WTC11 (cell line): ENCODE measurements at regions not wholly inside any gene's neighbourhood (a gene's known extent, or its start where the extent isn't known, plus 50 kb on each side); places are given as distances from the start of the nearest gene placed in this dataset.

Experiments used
- ATAC-seq: fragments of 200-7000 bp; cut with Tn5 transposase; 2 replicates; pipeline ENCODE4 v1.10.0; 2021; ENCODE audit warnings: mild to moderate bottlenecking, moderate library complexity
- CTCF ChIA-PET: fragments of 300-600 bp; sonication (Branson Sonifier 250); formaldehyde crosslinking; loops from one replicate; lab custom pipeline; 2021; ENCODE audit warnings: antibody characterized with exemption; lab: Charles Lee
- POLR2A ChIA-PET: fragments of 350-600 bp; sonication (Branson Sonifier 250); formaldehyde crosslinking; loops from one replicate; lab custom pipeline; 2021; ENCODE audit warnings: antibody characterized with exemption; lab: Charles Lee
- DNase-seq: peaks from one replicate; pipeline ENCODE4 v3.0.0; 2021; ENCODE audit warnings: low spot score
- H3K27ac Mint-ChIP-seq: 2 replicates; pipeline ENCODE4 v1.8.0; 2021; ENCODE audit warnings: mixed read lengths
- H3K27me3 Mint-ChIP-seq: 2 replicates; pipeline ENCODE4 v1.8.0; 2021; ENCODE audit warnings: low read depth, mild to moderate bottlenecking, moderate library complexity, mixed read lengths
- H3K36me3 Mint-ChIP-seq: 2 replicates; pipeline ENCODE4 v1.8.0; 2021; ENCODE audit warnings: mixed read lengths
- H3K4me1 Mint-ChIP-seq: 2 replicates; pipeline ENCODE4 v1.8.0; 2022; ENCODE audit warnings: mixed read lengths
- H3K4me3 Mint-ChIP-seq: 2 replicates; pipeline ENCODE4 v1.8.0; 2021; ENCODE audit warnings: mild to moderate bottlenecking, moderate library complexity, mixed read lengths
- H3K9me3 Mint-ChIP-seq: 2 replicates; pipeline ENCODE4 v1.8.0; 2021; ENCODE audit warnings: mixed read lengths
- CREB1 ChIP-seq: sonication (generic); formaldehyde crosslinking; IDR thresholded peaks from 2 replicates; pipeline ENCODE4 v1.8.0; 2023; ENCODE audit warnings: mild to moderate bottlenecking, missing genetic modification reagents
- CREM ChIP-seq: sonication (generic); formaldehyde crosslinking; IDR thresholded peaks from 2 replicates; pipeline ENCODE4 v1.8.1; 2022; ENCODE audit warnings: mild to moderate bottlenecking, missing genetic modification reagents, moderate library complexity
- ESRRA ChIP-seq: sonication (generic); formaldehyde crosslinking; IDR thresholded peaks from 2 replicates; pipeline ENCODE4 v1.8.1; 2022; ENCODE audit warnings: mild to moderate bottlenecking, missing genetic modification reagents, borderline replicate concordance
- ETV6 ChIP-seq: sonication (generic); formaldehyde crosslinking; IDR thresholded peaks from 2 replicates; pipeline ENCODE4 v1.8.1; 2022; ENCODE audit warnings: mild to moderate bottlenecking, missing genetic modification reagents
- FOXJ3 ChIP-seq: sonication (generic); formaldehyde crosslinking; IDR thresholded peaks from 2 replicates; pipeline ENCODE4 v1.9.0; 2021; ENCODE audit warnings: missing genetic modification reagents, mild to moderate bottlenecking, borderline replicate concordance
- FOXK1 ChIP-seq: sonication (generic); formaldehyde crosslinking; IDR thresholded peaks from 2 replicates; pipeline ENCODE4 v1.8.0; 2022; ENCODE audit warnings: mild to moderate bottlenecking, moderate library complexity, missing genetic modification reagents
- IRF1 ChIP-seq: sonication (generic); formaldehyde crosslinking; IDR thresholded peaks from 2 replicates; pipeline ENCODE4 v1.8.0; 2023; ENCODE audit warnings: missing genetic modification reagents
- IRF2 ChIP-seq: sonication (generic); formaldehyde crosslinking; IDR thresholded peaks from 2 replicates; pipeline ENCODE4 v1.8.0; 2022; ENCODE audit warnings: low read depth, missing genetic modification reagents, borderline replicate concordance
- OVOL2 ChIP-seq: fragments of 250-450 bp; sonication (Bioruptor Pico); IDR thresholded peaks from 2 replicates; pipeline ENCODE4 v1.9.0; 2021; ENCODE audit warnings: mild to moderate bottlenecking, borderline replicate concordance
- SP1 ChIP-seq: sonication (generic); formaldehyde crosslinking; conservative IDR thresholded peaks from 2 replicates; pipeline ENCODE4 v1.8.1; 2022; ENCODE audit warnings: missing genetic modification reagents
- ZNF396 ChIP-seq: fragments of 250-450 bp; sonication (Bioruptor Pico); IDR thresholded peaks from 2 replicates; pipeline ENCODE4 v1.8.0; 2021; ENCODE audit warnings: mild to moderate bottlenecking, moderate library complexity, borderline replicate concordance
- ZNF423 ChIP-seq: fragments of 250-450 bp; sonication (Bioruptor Pico); IDR thresholded peaks from 2 replicates; pipeline ENCODE4 v2.1.2; 2022; ENCODE audit warnings: mild to moderate bottlenecking, moderate library complexity
- ZNF425 ChIP-seq: fragments of 250-450 bp; sonication (Bioruptor Pico); conservative IDR thresholded peaks from 2 replicates; pipeline ENCODE4 v1.9.0; 2021; ENCODE audit warnings: mild to moderate bottlenecking
- ZNF671 ChIP-seq: fragments of 250-450 bp; sonication (Bioruptor Pico); IDR thresholded peaks from 2 replicates; pipeline ENCODE4 v1.8.0; 2021; ENCODE audit warnings: mild to moderate bottlenecking
- TF ChIP-seq, protein P1 (sequence below): fragments of 250-450 bp; sonication (Bioruptor Pico); IDR thresholded peaks from 2 replicates; pipeline ENCODE4 v1.8.0; 2021; ENCODE audit warnings: mild to moderate bottlenecking
- TF ChIP-seq, protein P2 (sequence below): sonication (generic); formaldehyde crosslinking; IDR thresholded peaks from 2 replicates; pipeline ENCODE4 v1.8.1; 2023; ENCODE audit warnings: mild to moderate bottlenecking, missing genetic modification reagents
- TF ChIP-seq, protein P3 (sequence below): sonication (generic); formaldehyde crosslinking; conservative IDR thresholded peaks from 2 replicates; pipeline ENCODE4 v1.8.1; 2023; ENCODE audit warnings: mild to moderate bottlenecking, low read depth, missing genetic modification reagents, moderate library complexity
- TF ChIP-seq, protein P4 (sequence below): fragments of 250-450 bp; sonication (Bioruptor Pico); IDR thresholded peaks from 2 replicates; pipeline ENCODE4 v1.9.0; 2021; ENCODE audit warnings: moderate library complexity, mild to moderate bottlenecking, inconsistent platforms, borderline replicate concordance
- TF ChIP-seq, protein P5 (sequence below): sonication (generic); formaldehyde crosslinking; IDR thresholded peaks from 2 replicates; pipeline ENCODE4 v1.8.1; 2023; ENCODE audit warnings: mild to moderate bottlenecking, missing genetic modification reagents, moderate library complexity

DNA sequence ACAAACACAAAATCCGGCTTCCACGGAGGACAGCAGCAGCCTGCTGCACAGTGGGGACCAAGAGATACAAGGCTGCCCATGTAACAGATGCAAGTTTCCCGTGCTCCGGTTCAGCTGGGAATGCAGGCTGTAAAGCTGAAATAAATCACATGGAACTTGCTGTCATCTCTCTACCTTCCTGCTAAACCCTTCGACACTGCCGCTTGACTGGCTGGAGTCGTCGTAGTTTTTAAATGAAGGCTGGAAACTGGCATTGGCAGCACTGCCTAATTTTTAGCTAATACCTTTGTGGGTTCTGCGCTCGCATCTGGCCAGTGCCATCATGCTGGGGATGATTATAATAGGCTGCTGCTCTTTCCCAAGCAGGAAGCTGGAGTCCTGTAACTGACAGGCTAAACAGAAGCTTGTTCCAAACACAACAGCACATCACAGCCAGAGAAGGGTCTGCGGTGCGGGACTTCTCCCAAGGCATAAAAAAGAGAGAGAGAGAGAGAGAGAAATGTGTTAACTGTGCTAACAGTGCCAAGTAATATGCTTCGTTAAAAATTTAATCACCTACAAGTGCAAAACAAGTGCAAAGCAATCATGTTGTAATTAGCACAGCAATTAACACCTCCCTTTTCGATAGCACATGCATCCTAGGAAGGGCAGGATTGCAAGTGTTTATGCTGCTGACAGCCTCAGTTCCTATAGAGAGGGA, 146.1 kb downstream of the TFAP2A start:
- H3K27ac Mint-ChIP-seq: peak overlapping the region; percentile 25; the same call in 1 of the 2 replicates
- DNase-seq: no peak
- H3K4me1 Mint-ChIP-seq: peaks cover 53% of the 10 kb centered on the region
- H3K27me3 Mint-ChIP-seq: no peaks in the 10 kb centered on the region
- peak; percentile 64 for ATAC-seq
- TF ChIP-seq IRF1 (CRISPR knock-in tag): no peak
- TF ChIP-seq ZNF425 (CRISPR knock-in tag): no peak
- TF ChIP-seq, protein P1, sequence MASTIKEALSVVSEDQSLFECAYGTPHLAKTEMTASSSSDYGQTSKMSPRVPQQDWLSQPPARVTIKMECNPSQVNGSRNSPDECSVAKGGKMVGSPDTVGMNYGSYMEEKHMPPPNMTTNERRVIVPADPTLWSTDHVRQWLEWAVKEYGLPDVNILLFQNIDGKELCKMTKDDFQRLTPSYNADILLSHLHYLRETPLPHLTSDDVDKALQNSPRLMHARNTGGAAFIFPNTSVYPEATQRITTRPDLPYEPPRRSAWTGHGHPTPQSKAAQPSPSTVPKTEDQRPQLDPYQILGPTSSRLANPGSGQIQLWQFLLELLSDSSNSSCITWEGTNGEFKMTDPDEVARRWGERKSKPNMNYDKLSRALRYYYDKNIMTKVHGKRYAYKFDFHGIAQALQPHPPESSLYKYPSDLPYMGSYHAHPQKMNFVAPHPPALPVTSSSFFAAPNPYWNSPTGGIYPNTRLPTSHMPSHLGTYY (CRISPR knock-in tag): no peak
- no peak for TF ChIP-seq IRF2 (CRISPR knock-in tag)
- no peak for TF ChIP-seq ETV6 (CRISPR knock-in tag)
- TF ChIP-seq, protein P2, sequence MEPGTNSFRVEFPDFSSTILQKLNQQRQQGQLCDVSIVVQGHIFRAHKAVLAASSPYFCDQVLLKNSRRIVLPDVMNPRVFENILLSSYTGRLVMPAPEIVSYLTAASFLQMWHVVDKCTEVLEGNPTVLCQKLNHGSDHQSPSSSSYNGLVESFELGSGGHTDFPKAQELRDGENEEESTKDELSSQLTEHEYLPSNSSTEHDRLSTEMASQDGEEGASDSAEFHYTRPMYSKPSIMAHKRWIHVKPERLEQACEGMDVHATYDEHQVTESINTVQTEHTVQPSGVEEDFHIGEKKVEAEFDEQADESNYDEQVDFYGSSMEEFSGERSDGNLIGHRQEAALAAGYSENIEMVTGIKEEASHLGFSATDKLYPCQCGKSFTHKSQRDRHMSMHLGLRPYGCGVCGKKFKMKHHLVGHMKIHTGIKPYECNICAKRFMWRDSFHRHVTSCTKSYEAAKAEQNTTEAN (CRISPR knock-in tag): no peak
- TF ChIP-seq ESRRA (CRISPR knock-in tag): no peak
- no peak for TF ChIP-seq ZNF396 (CRISPR knock-in tag)
- TF ChIP-seq OVOL2 (CRISPR knock-in tag): no peak
- TF ChIP-seq SP1 (CRISPR knock-in tag): no peak
- TF ChIP-seq, protein P3, sequence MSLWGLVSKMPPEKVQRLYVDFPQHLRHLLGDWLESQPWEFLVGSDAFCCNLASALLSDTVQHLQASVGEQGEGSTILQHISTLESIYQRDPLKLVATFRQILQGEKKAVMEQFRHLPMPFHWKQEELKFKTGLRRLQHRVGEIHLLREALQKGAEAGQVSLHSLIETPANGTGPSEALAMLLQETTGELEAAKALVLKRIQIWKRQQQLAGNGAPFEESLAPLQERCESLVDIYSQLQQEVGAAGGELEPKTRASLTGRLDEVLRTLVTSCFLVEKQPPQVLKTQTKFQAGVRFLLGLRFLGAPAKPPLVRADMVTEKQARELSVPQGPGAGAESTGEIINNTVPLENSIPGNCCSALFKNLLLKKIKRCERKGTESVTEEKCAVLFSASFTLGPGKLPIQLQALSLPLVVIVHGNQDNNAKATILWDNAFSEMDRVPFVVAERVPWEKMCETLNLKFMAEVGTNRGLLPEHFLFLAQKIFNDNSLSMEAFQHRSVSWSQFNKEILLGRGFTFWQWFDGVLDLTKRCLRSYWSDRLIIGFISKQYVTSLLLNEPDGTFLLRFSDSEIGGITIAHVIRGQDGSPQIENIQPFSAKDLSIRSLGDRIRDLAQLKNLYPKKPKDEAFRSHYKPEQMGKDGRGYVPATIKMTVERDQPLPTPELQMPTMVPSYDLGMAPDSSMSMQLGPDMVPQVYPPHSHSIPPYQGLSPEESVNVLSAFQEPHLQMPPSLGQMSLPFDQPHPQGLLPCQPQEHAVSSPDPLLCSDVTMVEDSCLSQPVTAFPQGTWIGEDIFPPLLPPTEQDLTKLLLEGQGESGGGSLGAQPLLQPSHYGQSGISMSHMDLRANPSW (CRISPR knock-in tag): no peak
- no peak for TF ChIP-seq CREB1
- TF ChIP-seq ZNF423 (CRISPR knock-in tag): no peak
- no peak for TF ChIP-seq ZNF671 (CRISPR knock-in tag)
- no peak for TF ChIP-seq FOXJ3 (CRISPR knock-in tag)
- TF ChIP-seq CREM (CRISPR knock-in tag): no peak
- TF ChIP-seq, protein P4, sequence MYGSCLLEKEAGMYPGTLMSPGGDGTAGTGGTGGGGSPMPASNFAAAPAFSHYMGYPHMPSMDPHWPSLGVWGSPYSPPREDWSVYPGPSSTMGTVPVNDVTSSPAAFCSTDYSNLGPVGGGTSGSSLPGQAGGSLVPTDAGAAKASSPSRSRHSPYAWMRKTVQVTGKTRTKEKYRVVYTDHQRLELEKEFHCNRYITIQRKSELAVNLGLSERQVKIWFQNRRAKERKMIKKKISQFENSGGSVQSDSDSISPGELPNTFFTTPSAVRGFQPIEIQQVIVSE (CRISPR knock-in tag): no peak
- TF ChIP-seq FOXK1 (CRISPR knock-in tag): no peak
- TF ChIP-seq, protein P5, sequence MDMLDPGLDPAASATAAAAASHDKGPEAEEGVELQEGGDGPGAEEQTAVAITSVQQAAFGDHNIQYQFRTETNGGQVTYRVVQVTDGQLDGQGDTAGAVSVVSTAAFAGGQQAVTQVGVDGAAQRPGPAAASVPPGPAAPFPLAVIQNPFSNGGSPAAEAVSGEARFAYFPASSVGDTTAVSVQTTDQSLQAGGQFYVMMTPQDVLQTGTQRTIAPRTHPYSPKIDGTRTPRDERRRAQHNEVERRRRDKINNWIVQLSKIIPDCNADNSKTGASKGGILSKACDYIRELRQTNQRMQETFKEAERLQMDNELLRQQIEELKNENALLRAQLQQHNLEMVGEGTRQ (CRISPR knock-in tag): no peak
- peak overlapping the region; percentile 41; the same call in 1 of the 2 replicates for H3K4me3 Mint-ChIP-seq
- no peaks in the 10 kb centered on the region; the same call in 1 of the 2 replicates for H3K36me3 Mint-ChIP-seq
- CTCF ChIA-PET: interaction anchor here (0.5 to 2.2 kb wide), 7 partner anchors 13 to 153 kb away, joined by 3 to 12 read pairs (median 3); partner anchors contain the start of gene TFAP2A
- POLR2A ChIA-PET: interaction anchor here (0.6 kb wide), 1 partner anchor 164 kb away, joined by 3 read pairs; no protein-coding TSS in a partner anchor
- H3K9me3 Mint-ChIP-seq: peaks cover 10% of the 10 kb centered on the region
